22Rv1 (cell line): ENCODE measurements at regions not wholly inside any gene's neighbourhood (a gene's known extent, or its start where the extent isn't known, plus 50 kb on each side); places are given as distances from the start of the nearest gene placed in this dataset.
"Not testable (repeated sequence)": the region's sequence is repeated elsewhere in the genome, so short reads cannot be mapped to it uniquely, and the experiment has no call there.

ENCODE experiments used
- CTCF ChIP-seq: fragments of 450-650 bp; IDR thresholded peaks from 2 replicates; pipeline ENCODE4 v1.5.1; 2017; ENCODE audit warnings: mild to moderate bottlenecking
- ZFX ChIP-seq: fragments of 450-650 bp; IDR thresholded peaks from 2 replicates; pipeline ENCODE4 v1.6.1; 2017; ENCODE audit warnings: antibody characterized with exemption, borderline replicate concordance

DNA sequence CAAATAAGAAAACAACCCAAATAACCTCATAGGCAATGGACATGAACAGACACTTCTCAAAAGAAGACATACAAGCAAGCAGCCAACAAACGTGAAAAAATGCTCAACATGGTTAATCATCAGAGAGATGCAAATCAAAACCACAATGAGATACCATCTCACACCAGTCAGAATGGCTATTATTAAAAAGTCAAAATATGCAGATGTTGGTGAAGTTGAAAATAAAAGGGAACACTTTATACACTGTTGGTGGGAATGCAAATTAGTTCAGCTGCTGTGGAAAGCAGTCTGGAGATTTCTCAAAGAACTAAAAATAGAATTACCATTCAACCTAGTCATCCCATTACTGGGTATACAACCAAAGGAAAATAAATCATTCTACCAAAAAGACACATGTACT is 606.4 kb downstream of the KCTD12 start:
- not testable (repeated sequence) for TF ChIP-seq CTCF, ZFX
